HG02973 (cell line): ENCODE measurements at regions not wholly inside any gene's neighbourhood (a gene's known extent, or its start where the extent isn't known, plus 50 kb on each side); places are given as distances from the start of the nearest gene placed in this dataset.
"Not testable (repeated sequence)": the region's sequence is repeated elsewhere in the genome, so short reads cannot be mapped to it uniquely, and the experiment has no call there.

Source experiments
- ATAC-seq: cut with Tn5 transposase; IDR thresholded peaks from one replicate; pipeline ENCODE4 v1.9.1; 2021; ENCODE audit warnings: moderate library complexity; ENCODE audit not compliant: unreplicated experiment

DNA sequence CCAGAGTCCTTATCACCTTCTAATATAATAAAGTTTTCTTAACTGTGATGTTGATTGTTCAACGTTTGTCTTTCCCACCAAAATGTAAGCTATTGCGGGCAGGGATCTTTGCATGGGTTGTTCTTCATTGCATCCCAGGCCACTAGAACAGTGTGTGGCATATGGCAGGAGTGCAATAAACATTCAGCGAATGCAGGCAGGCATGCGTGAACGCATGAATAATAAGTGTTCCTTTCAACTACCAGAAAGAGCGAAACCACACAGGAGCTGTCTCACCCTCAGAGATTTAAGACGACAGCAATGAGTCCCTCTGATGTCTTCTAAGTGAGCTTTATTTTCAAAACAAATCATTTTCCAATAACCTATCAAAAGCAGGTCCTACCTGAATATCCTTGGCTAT, 2693.1 kb upstream of the TPTE start:
- ATAC-seq, result not testable (repeated sequence)

- ATAC-seq, result not testable (repeated sequence)
Observed at GRCh38 chr21:7829411-7829810, 2692.0 kb upstream of the TPTE start.

DNA sequence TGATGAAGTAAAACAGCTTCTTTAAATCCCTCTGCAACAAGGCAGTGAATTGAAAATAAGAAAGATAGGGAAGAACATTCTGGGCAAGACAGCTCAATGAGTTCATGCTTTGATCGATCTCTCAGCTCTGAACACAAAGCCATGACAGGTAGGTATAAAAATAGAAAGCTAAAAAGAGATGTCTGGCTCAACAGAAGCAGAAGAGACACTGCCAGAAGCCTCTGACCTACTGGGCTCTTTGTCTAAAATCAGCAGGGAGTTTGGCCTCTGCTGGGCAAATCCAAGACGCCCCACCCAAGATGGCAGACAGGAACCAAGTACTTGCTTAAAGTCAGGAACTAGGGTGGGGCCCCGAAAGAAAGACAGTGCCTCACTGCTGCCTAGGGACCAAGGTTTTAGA, 2684.1 kb upstream of the TPTE start:
- not testable (repeated sequence) for ATAC-seq

DNA sequence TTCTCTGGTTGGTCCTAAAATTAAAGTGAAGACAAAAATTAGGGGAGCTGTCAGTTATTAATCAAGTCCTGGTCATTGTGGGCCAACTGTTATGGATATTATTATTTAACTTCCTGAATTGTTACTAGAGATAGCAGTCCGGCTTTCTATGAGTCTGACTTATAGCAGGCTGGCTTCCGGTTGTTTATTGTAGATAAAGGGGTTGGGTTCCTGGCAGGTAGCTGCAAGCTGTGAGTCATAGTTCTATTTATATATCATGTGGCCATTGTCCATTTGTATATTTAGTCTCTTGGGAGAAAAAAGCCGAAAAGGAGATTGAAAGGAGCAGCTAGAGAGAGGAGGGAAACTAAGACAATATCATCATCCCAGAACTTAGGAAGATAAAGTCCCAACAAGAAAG, 2668.0 kb upstream of the TPTE start:
- ATAC-seq, result not testable (repeated sequence)

- not testable (repeated sequence) for ATAC-seq
Observed at GRCh38 chr21:7853836-7854235, 2667.5 kb upstream of the TPTE start.
